HG03103 (cell line): ENCODE measurements at regions not wholly inside any gene's neighbourhood (a gene's known extent, or its start where the extent isn't known, plus 50 kb on each side); places are given as distances from the start of the nearest gene placed in this dataset.

Experiments
- ATAC-seq: cut with Tn5 transposase; IDR thresholded peaks from one replicate; pipeline ENCODE4 v1.9.1; 2021; ENCODE audit warnings: low read depth; ENCODE audit not compliant: unreplicated experiment

DNA sequence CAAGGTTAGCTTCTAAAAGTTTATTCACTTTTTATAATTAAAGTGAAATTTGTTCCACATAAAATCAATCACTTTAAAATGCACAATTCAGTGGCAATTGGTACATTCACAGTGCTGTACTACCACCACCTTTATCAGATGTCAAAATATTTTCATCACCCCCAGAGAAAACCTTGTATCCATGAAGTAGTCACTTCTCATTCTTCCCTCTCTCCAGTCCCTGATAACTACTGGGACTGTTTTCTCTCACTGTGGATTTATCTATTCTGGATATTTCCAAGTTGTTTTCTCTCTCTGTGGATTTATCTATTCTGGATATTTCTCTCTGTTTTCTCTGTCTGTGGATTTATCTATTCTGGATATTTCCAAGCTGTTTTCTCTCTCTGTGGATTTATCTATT is 435.4 kb upstream of the CNTNAP2 start:
- no peak for ATAC-seq

DNA sequence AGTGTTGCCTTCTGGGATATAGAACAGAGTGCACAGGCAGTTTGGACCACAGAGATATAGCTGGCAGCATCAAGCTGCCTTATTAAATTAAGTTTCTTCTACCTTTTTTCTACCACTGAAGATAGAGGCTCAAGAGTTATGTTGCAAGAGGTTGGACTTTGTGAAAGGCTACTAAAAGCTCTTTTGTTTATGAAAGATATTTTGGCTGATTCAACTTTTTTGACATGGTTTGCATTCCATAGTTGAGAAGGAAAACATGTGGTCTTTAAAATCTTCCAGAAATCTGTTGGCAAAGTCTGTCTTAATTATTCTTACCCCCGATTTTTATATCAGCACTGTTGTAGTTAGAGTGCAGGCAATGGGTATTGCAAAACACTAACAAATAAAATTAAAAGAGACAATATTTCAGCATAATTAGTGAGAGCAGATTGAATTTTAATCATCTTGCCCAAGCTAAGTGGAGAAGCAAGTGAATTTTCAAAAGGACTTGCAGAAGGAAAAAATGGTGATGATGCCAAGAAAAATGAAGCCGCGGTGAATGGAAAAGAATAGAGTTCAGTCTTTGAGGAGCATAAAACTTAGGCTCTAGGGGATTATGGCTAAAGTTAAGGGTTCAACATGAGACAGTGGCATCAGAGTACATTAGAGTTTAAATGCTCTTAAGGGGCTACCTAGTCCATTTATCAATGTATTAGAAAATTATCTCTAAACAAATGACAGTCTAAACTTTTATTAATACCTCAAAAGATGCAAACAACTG is 450.9 kb upstream of the CNTNAP2 start:
- no peak for ATAC-seq

DNA sequence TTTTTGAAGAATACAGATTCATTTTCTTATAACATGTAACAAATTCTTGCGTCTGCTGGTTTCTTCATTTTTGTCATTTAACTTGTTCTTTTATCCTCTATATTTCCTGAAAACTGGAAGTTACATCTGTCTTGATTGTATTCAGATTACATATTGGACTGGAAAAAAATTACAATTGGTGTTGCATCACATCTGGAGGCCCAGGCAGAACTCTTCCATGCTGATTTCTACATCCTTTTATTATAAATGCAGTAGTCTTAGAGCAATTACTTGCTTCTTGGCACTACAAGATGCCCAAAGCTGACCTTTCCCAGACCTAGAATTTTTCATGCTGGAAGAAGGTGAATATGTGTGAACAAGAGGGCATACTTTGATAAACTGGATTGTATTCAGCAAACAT is 460.9 kb upstream of the CNTNAP2 start:
- no peak for ATAC-seq

DNA sequence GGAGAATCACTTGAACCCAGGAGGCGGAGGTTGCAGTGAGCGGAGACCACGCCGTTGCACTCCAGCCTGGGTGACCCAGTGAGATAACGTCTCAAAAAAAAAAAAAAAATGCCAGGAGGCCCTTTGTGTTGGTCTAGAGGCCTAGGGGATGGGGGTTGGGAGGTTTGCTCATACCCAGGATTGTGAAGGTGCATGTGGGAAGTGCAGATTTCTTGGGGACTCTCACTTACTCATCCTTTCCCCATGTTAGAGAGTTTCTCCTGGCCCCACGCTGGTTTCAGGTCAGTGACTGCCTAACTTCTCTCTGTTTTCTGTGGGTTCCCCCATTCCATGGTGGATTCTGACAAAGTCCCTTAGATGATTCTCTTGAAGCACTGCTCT is 471.5 kb upstream of the CNTNAP2 start:
- no peak for ATAC-seq

DNA sequence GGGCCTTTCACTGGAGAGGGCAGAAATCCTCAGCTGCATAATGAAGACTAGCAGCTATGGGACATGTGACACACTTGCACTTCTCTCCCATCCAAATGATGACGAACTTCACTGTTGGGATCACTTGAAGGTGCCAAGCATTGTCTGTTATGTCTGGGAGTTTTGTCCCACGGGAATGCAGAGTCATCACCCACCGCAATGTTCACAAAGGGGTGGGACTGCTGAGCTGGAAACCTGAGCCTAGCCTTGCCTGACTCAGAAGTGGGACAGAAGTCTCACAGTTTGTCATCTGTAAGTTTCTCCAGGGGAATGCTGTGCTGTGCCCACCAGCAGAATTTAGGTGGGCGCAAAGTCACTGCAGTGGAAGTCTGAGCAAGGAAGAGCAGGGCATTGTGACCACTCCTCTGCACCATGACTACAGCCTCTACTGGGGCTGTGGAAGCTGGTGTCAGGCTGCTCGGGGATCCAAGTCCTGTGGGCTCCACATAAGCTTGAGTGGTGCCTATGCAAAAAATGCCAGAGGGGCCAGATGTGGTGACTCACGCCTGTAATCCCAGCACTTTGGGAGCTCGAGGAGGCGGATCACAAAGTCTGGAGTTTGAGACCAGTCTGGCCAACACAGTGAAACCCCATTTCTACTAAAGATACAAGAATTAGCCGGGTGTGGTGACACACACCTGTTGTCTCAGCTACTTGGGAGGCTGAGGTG is 472.0 kb upstream of the CNTNAP2 start:
- ATAC-seq = no peak

DNA sequence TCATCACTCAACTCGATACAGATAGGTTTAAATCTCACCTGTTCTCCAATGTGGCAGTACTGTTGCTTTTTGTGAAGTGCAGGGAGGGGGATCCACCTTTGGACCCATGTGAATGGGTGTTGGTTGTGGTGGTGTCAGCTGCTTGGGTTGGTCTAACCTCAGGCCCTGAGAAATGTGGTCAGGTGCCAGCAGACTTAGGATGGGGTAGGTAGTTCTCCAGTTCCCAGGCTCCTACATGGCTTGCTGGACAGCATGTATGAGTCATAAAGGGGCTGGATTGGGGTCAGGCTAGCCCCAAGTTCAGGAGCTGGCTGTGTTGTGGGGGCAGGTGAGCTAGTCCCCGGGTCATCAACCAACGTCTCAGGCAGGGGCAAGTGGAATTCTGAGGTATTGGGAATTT is 472.6 kb upstream of the CNTNAP2 start:
- no peak for ATAC-seq

DNA sequence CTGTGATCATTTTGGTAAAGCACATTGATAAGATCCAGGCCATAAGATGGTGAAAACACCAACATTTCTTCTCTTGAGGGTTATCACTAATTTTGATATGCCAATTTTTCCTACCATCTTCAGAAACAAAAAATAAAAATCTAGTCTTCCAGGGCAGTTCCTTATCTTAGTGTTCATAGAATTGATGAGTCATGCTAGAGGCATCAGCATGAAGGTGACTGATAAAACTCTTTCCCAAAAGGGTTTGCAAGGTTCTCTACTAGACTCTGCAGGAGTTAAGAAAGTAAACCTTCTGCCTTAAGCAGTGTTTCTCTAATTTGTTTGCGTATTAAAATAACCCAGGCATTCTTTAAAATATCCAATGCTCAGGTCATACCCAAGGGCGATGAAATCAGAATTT is 483.1 kb upstream of the CNTNAP2 start:
- ATAC-seq = no peak

DNA sequence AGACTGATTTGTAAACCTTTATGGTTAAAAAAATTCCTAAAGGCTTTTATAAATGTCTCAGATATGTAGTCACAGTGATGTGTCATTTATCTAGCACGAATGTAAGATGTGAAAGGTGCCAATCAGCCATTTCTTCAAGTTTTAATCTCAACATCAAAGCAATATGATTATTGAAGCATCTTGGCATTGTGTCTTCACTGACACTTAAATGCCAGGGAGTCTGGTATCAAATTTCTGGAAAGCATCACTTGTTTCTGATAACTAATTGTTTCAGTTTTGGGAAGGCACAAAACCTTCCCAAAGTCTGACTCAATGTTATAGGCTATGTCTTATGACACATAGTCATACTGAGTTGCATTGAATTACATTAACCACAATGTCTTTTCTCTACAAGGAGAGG is 492.0 kb upstream of the CNTNAP2 start:
- ATAC-seq = no peak

DNA sequence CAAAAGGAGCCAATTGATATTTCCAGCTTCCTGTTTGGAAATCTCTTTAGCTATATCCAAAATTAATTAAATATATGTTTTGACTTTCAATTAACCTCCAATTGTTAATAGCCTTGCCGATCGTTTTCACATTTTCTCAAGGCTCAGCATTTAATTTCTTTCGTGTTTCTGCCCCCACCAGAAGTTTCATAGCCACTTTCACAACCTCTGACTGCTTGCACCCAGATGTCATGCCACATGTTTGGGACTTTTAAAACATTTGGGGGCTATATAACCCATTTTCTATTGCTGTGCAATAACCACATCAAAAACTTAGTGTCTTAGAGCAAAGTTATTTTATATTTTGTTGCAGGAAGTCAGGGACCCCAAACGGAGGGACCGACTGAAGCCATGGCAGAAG is 510.6 kb upstream of the CNTNAP2 start:
- no peak for ATAC-seq

DNA sequence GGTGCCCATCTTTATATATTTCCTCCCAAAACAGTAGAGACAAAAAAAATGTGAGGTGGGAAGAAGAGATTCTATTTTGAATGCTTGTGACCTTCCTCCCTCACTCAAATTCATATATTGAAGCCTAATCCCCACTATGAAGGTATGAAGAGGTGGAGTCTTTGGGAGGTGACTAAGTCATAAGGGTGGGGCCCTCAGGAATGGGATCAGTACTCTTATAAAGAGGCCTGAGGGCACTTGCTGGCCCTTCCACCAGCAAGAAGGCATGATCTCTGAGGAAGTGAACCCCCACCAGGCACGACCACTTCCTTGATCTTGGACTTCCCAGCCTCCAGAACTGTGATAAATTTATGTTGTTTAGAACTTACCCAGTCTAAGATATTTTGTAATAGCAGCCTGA is 517.2 kb upstream of the CNTNAP2 start:
- ATAC-seq = no peak

DNA sequence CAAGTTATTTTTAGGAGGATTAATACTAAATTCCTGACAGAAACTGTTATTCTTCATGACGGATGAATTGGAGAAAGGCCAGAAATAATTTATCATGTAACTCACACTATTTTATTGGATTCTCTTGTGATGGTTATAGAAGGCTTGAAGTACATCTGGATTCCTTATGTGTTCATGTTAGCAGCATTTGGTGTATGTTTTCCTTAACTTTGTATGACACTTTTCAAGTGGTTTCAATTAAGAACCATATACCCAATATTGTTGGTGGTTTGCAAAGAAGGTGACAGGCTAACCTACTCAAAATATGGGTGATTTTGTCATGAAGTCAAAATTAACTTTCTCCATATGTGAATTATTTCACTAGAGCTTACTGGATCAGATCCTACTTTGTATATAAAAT is 532.2 kb upstream of the CNTNAP2 start:
- no peak for ATAC-seq

DNA sequence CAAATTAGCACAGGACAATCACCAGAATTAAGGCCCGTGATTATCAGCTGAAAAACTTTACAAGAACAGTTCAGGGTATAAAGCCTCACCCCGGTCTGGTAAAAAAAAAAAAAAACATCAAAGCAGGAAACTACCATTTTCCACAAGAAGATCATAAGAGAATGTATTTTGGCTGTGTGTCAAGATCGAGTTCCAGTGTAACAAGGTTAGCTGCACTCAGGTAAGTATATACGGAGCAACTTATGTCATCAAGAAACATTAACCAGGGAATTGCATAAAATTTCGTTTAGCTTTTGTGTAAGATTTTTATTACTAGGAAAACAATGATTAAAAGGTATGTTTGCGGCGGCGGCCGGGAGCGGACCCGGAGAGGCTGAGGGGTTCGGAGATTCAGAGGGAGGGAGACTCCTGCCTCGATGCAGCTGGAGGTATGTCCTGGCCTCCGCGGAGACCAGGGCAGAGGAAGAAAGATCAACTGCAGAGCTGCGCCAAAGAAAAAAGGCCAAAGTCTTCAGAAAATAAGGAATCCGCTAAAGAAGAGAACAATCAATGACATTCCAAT is 533.8 kb upstream of the CNTNAP2 start:
- no peak for ATAC-seq

DNA sequence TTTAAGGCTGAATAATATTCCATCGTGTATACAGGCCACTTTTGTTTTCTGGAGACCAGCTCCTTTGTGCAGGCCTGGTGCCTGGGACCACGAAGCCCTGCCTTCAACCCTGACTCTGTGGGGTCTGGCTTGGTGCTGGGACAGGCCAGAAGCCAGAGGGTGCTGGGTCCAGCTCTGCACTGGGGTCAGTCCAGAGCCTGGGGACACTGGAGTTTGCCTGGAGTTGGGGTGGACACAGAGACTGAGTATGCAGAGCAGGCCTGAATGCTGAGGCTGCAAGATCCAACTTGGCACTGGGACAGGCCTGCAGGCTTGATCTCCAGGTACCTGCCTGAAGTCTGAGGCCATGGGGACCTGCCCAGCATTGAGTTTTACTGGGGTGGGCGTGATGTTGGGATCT is 558.8 kb upstream of the CNTNAP2 start:
- no peak for ATAC-seq

DNA sequence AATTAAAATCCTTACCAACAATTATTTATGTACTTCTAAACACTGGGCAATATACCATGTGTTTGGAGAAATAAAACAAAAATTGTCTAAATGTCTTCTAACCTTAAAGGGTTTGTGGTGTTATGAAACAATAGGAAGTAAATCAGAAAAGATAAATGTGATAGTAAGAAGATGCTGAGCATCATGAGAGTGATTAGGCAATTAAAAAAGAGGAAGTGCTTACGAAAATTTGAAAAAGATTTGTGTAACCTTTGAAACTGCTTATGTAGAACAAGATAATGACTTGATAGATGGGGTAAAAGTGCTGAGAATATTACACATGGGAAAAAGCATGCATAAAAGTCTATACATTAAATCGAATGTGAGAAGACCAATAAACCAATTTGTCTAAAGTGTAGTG is 573.4 kb upstream of the CNTNAP2 start:
- no peak for ATAC-seq

DNA sequence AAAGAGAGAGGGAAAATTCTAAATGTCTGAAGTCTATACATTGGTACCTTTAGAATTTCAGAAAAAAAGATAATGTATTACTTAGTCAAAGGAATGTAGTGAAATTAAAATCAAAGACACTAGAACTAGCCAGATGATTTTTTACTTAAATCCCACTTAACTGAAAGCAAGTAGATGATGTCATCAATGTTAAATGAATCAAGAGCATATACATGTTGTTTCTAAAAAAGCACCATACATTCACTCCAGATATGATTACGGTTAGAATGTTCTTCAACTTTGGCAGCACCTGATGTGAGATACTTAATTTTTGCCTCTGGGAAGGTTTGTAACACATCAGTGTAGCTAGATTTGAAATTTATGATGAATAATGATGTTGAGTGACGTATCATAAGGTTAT is 576.7 kb upstream of the CNTNAP2 start:
- no peak for ATAC-seq

DNA sequence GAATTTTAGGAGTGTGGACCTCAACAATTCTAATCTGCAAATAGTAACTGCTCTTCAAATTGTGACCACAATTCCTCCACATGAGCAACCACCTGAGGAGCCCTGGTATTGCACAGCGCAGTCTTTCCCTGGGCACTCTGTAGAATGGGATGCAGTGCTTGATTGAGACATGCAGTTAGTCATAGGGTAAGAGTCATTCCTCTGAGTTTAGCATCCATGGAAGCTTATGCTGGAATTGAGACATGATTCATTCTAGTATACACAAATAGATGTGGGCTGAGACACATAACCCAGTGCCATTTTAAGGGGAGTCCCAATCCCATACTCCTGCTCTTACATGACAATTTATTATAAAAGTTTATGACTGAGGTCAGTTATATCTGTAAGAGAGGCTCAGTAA is 582.3 kb upstream of the CNTNAP2 start:
- ATAC-seq = no peak

DNA sequence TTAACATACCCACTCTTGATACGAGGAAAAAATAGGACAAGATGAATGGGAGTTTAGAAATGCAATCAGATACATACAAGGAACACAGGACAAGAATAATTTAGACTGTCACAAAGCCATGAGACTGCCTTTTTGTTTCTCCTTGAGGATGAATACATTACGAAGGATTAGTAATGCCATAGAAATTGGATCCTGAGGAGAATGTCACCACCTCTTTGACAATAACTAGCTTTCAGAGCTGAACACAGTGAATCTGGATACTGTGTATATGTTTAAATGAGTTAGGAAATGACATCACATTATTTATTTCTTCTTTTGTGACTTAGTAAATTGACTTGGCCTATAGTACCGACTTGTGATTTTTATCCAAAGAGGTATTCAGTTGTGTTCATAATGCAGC is 596.3 kb upstream of the CNTNAP2 start:
- ATAC-seq = no peak

DNA sequence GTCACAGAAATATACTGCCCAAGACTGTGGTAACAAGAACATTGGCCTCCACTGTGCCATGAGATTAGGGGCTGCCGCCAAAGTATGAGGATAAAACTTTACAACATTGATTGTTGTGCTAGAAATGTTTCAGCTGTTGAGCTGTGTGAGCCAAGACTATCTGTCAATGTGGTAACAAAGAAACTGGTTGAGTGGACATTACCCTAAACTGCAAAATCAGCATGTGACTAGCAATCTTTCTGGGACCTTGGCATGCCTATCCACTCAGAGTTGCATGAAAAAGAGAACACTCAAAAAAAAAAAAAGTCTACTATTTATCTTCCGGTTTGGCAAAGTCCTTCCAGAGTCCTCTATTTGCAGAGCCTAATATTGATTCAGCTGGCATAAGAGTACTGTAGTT is 605.6 kb upstream of the CNTNAP2 start:
- ATAC-seq = no peak

DNA sequence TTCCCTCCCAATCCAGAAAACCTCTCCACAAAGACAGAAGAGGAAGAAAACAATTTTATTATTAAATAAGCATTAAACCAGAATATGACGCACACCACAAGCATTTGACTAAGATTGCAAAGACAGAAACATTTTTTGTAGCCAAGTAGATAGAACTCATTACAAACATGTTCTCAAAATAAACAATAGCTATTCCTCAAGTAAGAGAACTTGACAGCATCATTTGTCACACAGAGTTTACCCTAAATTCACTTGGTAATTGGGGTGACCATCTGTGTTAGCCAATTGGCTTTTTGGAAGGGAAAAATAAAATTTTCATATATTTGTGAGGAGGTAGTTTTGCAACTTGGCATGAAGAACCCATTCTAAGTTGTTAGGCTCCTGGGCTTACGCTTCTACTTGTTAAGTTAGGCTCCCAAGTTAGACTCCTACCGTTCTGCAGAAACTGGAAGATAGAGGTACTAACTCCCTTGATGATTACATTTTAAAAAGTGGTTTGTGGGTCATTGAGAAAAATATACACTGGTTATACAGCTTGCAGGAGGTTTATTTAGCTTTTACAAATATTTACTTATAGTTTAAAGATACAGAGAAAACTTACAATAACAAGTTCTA is 618.6 kb upstream of the CNTNAP2 start:
- ATAC-seq = no peak

DNA sequence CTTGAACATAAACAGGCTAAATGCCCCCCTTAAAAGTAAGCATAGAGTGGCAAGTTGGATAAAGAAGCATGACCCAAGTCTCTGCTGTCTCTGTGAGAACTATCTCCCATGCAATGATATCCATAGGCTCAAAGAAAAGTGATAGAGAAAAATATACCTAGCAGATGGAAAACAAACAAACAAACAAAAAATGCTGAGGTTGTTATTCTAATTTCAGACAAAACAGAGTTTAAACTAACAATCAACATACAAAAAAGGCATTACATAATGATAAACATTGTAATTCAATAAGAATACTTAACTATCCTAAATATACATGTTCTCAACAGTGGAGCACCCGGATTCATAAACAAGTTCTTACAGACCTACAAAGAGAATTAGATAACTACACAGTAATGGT is 626.2 kb upstream of the CNTNAP2 start:
- no peak for ATAC-seq

DNA sequence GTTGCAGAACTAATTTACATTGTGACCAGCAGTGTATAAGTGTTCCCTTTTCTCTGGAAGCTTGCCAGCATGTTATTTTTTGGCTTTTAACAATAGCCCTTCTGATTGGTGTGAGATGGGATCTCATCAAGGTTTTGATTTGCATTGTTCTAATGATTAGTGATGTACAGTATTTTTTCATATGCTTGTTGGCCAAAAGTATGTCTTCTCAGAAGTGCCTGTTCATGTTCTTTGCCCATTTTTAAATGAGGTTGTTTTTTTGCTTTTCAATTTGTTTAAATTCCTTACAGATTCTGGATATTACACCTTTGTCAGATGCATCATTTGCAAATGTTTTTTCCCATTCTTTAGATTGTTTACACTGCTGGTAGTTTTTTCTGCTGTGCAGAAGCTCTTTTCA is 627.0 kb upstream of the CNTNAP2 start:
- ATAC-seq = no peak

DNA sequence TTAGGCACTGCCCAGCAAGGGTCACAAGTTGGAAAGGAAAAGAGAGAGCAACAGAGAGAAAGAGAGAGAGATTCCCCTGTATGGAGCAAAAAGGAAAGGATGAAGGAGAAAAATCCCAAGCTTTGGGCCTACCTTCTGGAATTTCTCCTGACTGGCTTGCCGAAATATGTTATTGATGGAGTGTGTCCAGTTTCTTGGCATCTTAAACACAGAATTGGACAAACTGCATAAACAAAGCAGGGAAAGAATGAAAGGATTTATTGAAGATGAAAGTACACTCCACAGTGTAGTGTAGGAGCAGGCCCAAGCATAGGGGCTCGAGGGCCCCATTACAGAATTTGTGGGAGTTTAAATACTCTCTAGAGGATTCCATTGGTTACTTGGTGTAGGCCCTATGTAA is 627.8 kb upstream of the CNTNAP2 start:
- no peak for ATAC-seq
